IPS-11a (cell line): ENCODE measurements at regions not wholly inside any gene's neighbourhood (a gene's known extent, or its start where the extent isn't known, plus 50 kb on each side); places are given as distances from the start of the nearest gene placed in this dataset.

Experiments
- H3K4me3 ChIP-seq: one replicate; pipeline ENCODE4 v1.5.1; 2013; ENCODE audit warnings: low read depth, low read length, control low read depth

DNA sequence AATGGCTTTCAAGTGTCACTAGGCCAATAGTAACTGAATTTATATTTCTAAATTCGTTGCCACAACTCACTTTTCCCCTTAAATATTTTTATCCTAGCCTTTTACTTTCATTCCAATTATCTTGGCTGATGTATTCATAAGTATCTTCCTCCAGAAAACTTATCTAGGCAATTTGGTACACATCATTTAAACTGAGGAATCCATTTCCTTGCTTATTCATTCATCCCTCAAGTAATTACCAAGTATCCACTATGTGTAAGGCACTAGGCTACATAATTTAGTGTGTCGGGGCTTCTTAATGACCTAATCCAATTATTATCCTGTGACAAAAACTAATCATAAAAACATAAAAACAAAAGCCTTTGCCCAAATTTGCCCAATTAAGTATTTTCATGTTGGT, 258.3 kb upstream of the TCF21 start:
- H3K4me3 ChIP-seq, result no peak overlapping the region

DNA sequence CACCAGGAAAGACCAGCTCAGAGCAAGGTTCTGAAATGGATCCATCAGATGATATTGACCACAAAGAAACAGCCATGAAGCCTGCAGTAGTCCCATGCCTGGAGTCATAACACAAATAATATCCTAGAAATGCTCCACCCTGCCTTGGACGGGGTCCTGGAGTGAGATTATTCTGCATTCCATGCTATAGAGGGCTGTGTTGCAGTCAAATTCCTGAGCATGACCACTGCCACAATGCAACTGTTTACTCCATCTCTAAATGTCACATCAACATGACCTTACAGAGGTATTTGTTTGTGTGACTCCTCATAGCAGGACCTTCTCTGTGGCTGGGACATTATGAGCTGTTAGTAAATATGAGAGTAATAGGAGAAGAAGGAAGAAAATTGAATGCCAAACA, 257.5 kb upstream of the TCF21 start:
- no peak overlapping the region for H3K4me3 ChIP-seq

DNA sequence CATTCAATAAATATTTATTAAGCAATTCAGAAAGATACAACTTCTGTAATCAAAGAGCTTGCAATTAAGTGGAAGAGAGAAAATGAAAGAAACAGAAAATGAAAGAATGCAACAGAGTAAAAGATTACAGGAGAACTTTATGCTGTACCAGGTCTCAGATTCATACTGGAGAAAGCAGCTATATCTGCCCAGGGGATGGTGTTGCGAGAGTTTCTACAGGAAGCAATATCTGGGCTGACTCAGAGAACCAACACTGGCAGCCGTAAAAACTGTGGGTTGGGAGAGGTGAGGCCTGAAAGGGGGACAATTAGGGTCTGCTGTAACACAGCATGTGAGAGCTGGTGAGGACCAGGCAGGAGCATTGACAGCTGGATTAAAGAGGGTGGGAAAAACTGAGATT, 256.7 kb upstream of the TCF21 start:
- H3K4me3 ChIP-seq, result no peak overlapping the region

DNA sequence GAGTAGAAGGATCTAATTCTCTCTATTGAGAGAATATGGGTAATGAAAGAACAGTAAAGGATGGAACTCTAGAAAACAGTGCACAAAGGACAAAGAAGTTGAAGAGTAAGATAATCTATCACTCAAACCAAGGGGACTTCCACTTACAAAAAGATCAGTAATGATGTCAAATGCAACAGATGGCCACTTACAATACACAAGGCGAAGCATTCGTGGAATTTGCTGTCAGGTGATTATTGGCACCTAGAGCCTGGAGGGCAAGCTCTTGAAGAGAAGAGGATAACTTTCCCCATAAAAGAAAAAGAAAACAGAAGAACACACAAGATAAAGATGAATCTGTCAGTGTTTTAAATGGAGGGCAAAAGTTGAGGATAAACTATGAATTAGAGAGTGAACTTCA, 256.0 kb upstream of the TCF21 start:
- H3K4me3 ChIP-seq, result no peak overlapping the region

DNA sequence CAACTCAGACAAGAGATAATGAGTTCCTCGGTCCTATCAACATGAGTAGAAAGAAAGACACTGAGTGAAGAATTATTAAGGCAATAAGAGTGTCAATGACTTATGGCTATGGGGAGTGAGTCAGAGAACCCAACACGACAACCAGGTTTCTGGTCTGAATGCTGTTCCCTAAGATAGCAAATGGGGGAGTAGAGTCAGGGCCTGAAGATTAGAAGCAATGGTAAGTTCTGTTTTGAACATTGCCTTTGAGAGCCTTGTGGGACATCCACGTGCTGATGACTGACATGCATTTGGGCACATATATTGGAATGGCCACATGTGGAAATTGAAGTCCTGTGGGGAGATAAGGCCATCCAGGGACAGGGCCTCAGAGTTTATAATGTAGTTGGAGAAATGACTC, 254.4 kb upstream of the TCF21 start:
- no peak overlapping the region for H3K4me3 ChIP-seq

DNA sequence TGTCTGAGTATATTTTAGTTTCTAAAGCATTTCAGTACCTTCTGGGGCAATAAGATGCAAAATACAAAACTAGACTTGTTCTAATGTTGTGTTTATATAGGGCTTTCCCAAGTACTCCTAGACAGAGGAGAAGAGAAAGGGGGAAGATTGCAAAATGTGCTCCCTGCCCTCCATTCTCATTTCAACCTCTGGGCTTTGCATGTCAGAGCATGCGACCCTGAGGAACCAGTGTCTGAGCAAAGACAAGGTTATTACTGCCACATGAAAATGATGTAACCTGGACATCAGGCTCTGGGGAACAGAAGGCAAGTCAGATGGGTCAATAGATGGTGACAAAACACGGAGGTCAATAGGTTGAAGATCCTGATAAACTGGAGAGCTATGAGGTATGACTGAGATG, 253.5 kb upstream of the TCF21 start:
- no peak overlapping the region for H3K4me3 ChIP-seq

DNA sequence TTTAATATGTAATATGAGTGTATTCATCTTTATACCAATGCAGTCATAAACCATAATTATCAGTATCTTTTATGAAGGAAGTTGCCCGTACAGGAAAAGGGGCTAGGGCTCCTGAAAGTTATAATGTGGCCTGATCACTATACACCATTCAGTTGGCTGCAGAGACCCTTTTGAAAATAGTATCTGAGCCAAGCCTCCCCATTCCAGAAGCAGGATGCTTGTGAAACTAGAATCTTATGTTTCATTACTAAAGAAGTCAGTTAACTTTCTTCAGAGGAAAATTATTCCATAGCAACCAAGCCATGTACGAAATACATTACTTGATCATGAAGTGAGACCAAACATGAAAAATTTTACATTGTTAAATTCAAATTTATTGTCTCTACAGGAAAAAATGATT, 251.5 kb upstream of the TCF21 start:
- no peak overlapping the region for H3K4me3 ChIP-seq

DNA sequence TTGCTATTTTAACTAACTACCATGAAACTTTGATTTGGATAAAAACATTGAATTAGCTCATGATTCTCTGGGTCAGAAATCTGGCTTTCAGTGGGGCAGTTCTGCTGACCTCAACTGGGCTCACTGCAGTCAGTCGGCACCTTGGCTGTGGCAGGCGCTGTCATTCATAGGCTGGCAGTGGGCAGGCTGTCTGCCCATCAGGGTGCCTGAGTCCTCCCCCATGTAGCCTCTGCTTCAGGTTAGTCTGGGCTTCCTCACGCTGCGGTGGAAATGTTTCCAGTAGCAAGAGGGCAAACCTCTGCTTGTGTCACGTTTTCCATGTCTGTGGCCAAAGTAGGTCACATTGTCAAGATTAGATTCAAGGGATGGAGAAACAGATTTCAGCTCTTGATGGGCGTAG, 251.0 kb upstream of the TCF21 start:
- H3K4me3 ChIP-seq, result no peak overlapping the region

DNA sequence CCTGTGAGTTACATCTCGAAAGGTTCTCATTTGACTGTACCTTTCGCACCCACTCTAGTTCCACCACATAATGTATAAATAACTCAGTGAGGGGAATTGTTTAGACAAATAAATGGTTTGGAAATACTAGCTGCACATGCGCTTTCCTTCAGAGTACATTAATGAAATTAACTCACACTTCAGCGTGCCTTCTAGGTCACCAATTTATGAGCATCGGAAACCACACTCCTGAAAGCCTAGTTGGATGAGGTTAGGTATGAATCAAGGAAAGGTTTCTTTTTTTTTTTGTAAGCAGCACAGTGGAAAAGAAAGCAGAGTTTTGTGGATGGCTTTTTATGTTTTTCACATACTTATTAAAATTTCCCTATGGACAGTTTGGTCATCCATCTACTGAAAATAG, 247.8 kb upstream of the TCF21 start:
- no peak overlapping the region for H3K4me3 ChIP-seq

DNA sequence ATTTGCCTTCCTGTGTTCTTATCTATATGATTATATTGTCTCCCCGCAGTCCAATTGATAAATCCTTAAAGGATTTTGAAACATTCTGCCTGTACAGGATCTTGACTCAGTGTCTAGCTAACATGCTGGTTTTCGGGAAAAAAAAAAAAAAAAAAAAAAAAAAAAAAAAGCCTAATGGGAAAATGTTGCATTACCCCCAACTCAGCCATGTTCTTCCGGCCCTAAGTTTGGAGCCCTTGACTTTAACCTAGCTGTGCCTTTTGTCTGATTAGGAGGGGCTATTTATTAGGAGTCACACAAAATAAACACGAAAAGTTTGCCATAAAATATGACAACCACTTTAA, 244.4 kb upstream of the TCF21 start:
- no peak overlapping the region for H3K4me3 ChIP-seq

DNA sequence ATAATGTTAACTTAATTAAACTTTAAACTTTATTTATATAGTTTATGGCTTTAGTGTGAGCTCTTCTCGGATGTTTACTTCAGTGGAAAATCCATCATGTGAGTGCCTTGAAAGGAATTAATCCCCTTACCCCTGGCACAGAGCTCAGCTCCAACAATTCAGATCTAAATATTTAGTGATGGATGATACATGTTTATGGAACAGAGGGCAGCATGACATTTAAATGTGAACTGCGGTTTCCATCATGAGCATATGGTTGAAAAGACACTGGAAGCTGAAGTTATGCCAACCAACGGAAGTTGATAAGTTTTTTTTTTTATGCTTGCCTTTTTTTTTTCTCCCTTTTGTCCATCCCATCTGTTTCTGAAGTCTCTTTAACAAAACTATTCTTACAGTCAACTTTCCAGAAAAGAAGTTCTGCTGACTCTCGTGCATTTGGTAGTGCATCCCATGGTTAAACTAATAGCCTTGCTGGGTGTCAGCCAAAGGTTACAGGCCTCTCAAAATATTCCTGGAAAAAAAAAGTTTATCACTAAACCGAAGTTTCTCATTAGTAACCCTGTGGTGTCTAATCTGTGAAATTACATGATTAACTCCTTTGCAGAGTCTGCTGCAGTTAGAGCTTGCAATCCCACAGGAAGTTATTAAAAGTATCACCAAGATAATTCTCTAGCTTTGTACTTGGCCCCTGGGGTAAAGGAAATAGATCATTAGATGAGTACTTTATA, 243.9 kb upstream of the TCF21 start:
- no peak overlapping the region for H3K4me3 ChIP-seq

DNA sequence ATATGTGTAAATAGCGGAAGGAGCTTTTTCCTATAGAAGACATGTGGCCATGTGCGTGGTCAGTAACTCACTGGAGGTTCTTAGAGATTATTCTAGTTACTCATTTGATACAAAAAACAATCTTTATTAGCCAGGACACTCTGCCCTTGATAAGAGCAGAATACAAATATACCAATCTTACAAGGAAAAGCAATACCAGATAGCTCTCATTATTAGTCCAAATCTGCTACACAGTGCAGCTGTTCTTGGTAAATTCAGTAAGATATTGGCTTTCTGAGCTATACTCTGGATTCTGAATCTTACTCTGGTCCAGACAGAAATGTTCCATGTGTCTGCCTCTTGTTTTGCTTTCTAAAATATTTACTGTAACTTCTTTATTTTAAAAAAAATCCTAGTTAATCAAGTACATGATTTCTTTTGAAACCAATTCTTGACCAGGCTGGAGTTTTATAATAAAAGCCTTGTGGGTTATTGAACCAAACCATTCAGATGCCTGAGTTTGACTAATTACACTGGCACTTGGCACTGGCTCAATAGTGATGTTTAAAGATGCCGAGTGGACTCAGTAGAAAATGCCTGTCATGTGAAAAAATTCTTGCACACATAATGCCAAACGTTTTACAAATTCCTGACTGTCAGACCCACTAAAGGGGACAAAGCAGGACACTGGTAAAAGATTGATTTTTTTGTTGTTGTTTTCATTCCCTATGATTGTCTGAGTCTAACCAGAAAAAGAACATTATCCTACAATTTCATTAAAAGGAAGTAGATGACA, 242.8 kb upstream of the TCF21 start:
- H3K4me3 ChIP-seq, result no peak overlapping the region

DNA sequence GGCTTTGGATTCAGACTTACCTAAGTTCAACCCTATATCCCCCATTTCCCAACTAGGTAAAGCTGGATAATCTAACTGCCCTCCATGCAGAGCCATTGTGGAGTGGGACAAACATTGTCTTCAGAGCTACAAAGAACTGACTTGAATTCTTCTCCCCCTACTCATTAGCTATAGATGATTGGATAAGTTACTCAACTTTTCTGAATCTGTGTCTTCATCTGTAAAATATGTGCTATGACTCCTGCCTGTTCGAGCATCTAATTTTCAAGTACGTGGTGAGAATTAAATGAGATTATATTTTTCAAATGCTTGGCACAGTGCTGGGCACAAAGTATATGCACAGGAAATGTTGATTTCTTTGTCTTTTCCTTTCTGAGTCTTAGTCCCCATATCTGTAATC, 240.3 kb upstream of the TCF21 start:
- no peak overlapping the region for H3K4me3 ChIP-seq

DNA sequence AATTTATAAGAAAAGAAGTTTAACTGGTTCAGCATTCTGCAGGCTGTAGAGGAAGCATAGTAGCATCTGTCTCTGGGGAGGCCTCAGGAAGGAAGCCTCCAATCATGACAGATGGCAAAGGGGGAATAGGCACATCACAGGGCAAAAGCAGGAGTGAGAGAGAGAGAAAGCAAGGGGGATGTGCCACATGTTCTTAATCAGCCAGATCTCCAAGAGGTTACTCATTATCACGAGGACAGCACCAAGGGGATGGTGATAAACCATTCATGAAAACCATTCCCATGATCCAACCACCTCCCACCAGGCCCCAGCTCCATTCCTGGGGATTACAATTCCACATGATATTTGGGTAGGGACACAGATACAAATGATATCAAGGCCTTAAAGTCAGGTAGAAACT, 217.5 kb upstream of the TCF21 start:
- H3K4me3 ChIP-seq, result no peak overlapping the region

DNA sequence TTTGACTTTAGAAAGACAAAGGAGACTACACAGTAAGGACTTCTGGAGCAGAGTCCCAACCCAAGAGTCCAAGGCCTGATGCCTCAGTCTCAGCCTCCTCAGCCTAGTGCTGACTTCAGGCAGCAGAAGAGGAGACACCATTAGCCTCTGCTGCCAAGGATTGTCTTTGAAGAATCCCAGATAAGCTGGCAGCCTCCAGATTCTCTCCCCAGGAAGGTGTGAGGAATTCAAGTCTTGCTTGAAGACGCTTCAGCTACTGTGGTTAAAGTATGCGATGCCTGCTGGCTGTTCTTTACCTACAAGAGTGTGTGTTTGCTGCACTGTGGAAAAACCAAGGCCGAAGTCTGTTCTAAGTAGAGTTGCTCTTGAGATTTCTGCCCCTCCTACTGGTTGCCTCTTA, 215.9 kb upstream of the TCF21 start:
- no peak overlapping the region for H3K4me3 ChIP-seq

DNA sequence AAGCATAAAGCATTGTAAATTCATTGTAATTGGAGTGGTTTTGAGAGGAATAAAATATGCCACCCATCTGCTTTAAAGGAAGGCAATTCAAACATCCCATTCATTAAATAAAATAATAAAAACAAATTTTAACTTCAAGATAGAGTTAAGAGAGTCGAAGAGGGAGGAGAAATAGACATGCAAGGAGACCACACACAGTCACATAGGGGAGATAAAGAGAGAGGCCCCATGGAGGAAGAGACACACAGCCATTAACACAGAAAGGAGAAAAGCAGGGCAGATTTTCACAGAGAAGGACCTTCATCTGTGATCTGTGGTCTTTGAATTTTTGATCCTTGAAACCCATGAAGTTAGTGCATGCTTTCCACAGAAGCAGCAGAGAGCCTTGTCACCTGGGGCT, 214.3 kb upstream of the TCF21 start:
- H3K4me3 ChIP-seq, result no peak overlapping the region

DNA sequence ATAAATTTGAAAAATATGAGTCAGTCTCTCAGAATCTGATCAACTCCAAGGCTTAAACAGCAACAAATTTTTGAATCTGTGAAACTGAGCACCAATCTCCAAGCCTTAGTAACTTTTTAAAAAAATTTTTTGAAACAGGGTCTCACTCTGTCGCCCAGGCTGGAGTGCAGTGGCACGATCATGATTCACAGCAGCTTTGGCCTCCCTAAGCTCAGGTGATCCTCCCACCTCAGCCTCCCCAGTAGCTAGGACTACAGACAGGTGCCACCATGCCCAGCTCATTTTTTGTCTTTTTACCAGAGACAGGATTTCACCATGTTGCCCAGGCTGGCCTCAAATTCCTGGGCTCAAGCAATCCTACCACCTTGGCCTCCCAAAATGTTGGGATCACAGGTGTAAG, 207.9 kb upstream of the TCF21 start:
- H3K4me3 ChIP-seq, result no peak overlapping the region

DNA sequence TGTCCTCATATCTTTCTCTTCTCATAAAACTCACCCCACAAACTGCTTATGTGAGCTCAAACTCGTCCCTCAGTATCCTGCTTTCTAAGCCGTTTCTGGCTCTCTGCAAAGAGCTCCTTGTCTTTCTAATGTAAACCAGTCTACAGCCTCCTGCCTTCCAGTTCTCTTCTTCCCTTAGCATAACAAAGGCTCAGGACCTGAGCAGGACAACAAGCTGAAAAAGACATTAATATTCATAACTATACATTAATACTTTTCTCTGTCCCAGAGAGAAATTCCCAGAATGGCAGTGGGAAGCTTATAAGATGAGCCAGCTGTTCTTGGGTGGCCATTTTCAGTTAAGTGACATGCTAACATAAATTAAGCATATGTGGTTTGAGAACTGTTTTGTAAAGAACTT, 207.0 kb upstream of the TCF21 start:
- no peak overlapping the region for H3K4me3 ChIP-seq

DNA sequence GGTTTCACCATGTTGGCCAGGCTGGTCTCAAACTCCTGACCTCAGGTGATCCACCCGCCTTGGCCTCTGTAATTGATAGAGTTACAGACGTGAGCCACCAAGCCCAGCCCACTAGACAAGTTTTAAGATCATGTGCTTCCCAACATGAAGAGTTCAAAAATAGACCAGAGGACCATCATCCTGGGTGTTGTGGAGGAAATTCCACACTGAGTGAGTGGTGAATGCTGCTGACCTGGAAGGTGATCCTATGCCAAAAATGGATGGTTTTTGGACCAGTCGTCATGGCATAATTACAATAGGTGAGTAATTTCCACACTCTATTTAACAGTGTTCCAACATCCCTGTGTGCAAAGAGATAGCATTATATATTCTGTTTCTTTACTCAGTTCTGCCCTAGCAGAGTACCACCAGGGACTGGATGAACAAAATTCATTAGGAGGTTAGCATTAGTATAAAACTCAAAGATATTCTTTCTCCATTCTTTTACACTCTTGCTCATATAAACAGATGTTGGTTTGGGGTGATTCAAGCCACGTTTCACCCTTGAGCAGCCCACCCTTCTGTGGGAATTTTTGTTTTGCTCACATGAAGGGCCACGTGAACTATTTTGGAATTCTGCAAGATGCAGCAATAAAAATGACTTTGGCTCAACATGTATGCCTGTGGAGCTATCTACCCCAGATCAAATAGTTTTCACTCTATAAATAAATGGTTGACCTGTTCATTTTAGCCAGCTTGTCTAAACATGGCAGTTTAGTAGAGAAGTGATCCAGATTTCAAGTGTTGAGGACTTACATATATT, 206.2 kb upstream of the TCF21 start:
- H3K4me3 ChIP-seq, result no peak overlapping the region

DNA sequence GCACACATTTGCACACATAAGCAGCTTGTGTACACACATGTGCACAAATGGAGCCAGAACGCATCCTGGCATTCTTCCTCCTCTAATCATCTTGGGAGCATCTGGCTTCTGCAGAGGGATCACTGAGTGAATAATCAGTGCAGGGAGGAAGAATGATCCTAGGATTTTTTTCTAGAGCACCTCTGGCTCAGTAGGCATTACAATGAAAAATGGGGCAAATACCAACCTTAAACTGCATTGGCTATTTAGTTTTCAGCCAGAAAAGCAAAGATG, 205.7 kb upstream of the TCF21 start:
- H3K4me3 ChIP-seq, result no peak overlapping the region

DNA sequence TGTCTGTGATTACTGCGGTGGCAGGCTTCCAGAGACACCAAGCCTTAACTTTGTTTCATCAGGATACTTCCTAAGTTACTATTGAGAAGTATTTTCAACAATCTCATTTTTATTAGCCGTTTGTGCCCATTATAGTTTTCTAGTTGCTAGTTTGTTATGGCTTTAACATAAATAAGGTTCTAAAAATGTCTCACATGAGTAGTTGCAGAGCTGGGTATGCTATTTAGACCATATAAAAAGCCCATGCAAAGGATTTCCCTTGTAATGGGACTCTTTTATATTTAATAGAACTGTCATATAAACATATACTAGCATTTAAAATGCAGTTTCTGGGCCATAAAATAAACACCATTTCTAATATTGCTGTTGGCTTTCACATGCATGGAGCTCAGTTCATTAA, 205.3 kb upstream of the TCF21 start:
- no peak overlapping the region for H3K4me3 ChIP-seq
